SK-N-SH treated with all-trans-retinoic acid at 6 μM for 48 hours (cell line): ENCODE measurements at regions not wholly inside any gene's neighbourhood (a gene's known extent, or its start where the extent isn't known, plus 50 kb on each side); places are given as distances from the start of the nearest gene placed in this dataset.

Source experiments
- ATAC-seq: fragments of 200-7000 bp; cut with Tn5 transposase; 3 replicates; pipeline ENCODE4 v1.9.1; 2020; ENCODE audit warnings: mild to moderate bottlenecking, moderate library complexity
- ARNTL ChIP-seq: fragments of 450-650 bp; formaldehyde crosslinking; IDR thresholded peaks from 2 replicates; pipeline ENCODE4 v1.5.0; 2020; ENCODE audit warnings: low read depth, mild to moderate bottlenecking, moderate library complexity, borderline replicate concordance
- BACH2 ChIP-seq: fragments of 250-450 bp; sonication (Bioruptor Pico); IDR thresholded peaks from 2 replicates; pipeline ENCODE4 v1.9.0; 2021; ENCODE audit warnings: mild to moderate bottlenecking, borderline replicate concordance
- CSDC2 ChIP-seq: fragments of 250-450 bp; sonication (Bioruptor Pico); IDR thresholded peaks from 2 replicates; pipeline ENCODE4 v1.5.0; 2020; ENCODE audit warnings: mild to moderate bottlenecking, moderate library complexity
- CSRNP3 ChIP-seq: fragments of 250-450 bp; sonication (Bioruptor Pico); IDR thresholded peaks from 2 replicates; pipeline ENCODE4 v1.5.1; 2021; ENCODE audit warnings: mild to moderate bottlenecking, moderate library complexity
- GLIS3 ChIP-seq: fragments of 250-450 bp; sonication (Bioruptor Pico); IDR thresholded peaks from 2 replicates; pipeline ENCODE4 v1.5.0; 2020; ENCODE audit warnings: mild to moderate bottlenecking, moderate library complexity
- ISL1 ChIP-seq: fragments of 250-450 bp; sonication (Bioruptor Pico); IDR thresholded peaks from 2 replicates; pipeline ENCODE4 v2.1.2; 2022; ENCODE audit warnings: mild to moderate bottlenecking, moderate library complexity
- OSR1 ChIP-seq: fragments of 250-450 bp; sonication (Bioruptor Pico); IDR thresholded peaks from 2 replicates; pipeline ENCODE4 v1.8.0; 2022; ENCODE audit warnings: moderate library complexity, mild to moderate bottlenecking, inconsistent platforms
- PATZ1 ChIP-seq: fragments of 250-450 bp; sonication (Bioruptor Pico); IDR thresholded peaks from 2 replicates; pipeline ENCODE4 v1.8.0; 2020; ENCODE audit warnings: mild to moderate bottlenecking, moderate library complexity, borderline replicate concordance
- POU6F1 ChIP-seq: fragments of 250-450 bp; sonication (Bioruptor Pico); IDR thresholded peaks from 2 replicates; pipeline ENCODE4 v1.8.0; 2021; ENCODE audit warnings: low read depth, mild to moderate bottlenecking, moderate library complexity, borderline replicate concordance
- RARB ChIP-seq: fragments of 250-450 bp; sonication (Bioruptor Pico); IDR thresholded peaks from 2 replicates; pipeline ENCODE4 v1.8.0; 2021; ENCODE audit warnings: mild to moderate bottlenecking, moderate library complexity
- SNAI2 ChIP-seq: fragments of 250-450 bp; sonication (Bioruptor Pico); IDR thresholded peaks from 2 replicates; pipeline ENCODE4 v1.5.0; 2020; ENCODE audit warnings: mild to moderate bottlenecking, moderate library complexity
- TCF4 ChIP-seq: fragments of 250-450 bp; sonication (Bioruptor Pico); IDR thresholded peaks from 2 replicates; pipeline ENCODE4 v1.8.0; 2021; ENCODE audit warnings: mild to moderate bottlenecking, moderate library complexity, borderline replicate concordance
- TOX ChIP-seq: fragments of 250-450 bp; sonication (Bioruptor Pico); IDR thresholded peaks from 2 replicates; pipeline ENCODE4 v1.8.0; 2021; ENCODE audit warnings: mild to moderate bottlenecking, moderate library complexity, borderline replicate concordance
- TSHZ2 ChIP-seq: fragments of 250-450 bp; sonication (Bioruptor Pico); IDR thresholded peaks from 2 replicates; pipeline ENCODE4 v1.5.0; 2020; ENCODE audit warnings: mild to moderate bottlenecking, moderate library complexity
- ZC3H10 ChIP-seq: fragments of 250-450 bp; sonication (Bioruptor Pico); IDR thresholded peaks from 2 replicates; pipeline ENCODE4 v1.5.1; 2021; ENCODE audit warnings: mild to moderate bottlenecking, moderate library complexity
- ZFP3 ChIP-seq: fragments of 250-450 bp; sonication (Bioruptor Pico); IDR thresholded peaks from 2 replicates; pipeline ENCODE4 v1.5.0; 2020; ENCODE audit warnings: mild to moderate bottlenecking, moderate library complexity
- ZFP30 ChIP-seq: fragments of 450-650 bp; formaldehyde crosslinking; IDR thresholded peaks from 2 replicates; pipeline ENCODE4 v1.5.0; 2022; ENCODE audit warnings: mild to moderate bottlenecking, moderate library complexity
- ZNF565 ChIP-seq: fragments of 450-650 bp; formaldehyde crosslinking; conservative IDR thresholded peaks from 2 replicates; pipeline ENCODE4 v1.5.0; 2020; ENCODE audit warnings: low read depth, mild to moderate bottlenecking, moderate library complexity
- ZNF70 ChIP-seq: fragments of 450-650 bp; formaldehyde crosslinking; IDR thresholded peaks from 2 replicates; pipeline ENCODE4 v1.5.0; 2020; ENCODE audit warnings: mild to moderate bottlenecking, moderate library complexity
- ZNF8 ChIP-seq: fragments of 450-650 bp; formaldehyde crosslinking; IDR thresholded peaks from 2 replicates; pipeline ENCODE4 v1.5.0; 2020; ENCODE audit warnings: mild to moderate bottlenecking, moderate library complexity

GRCh38 chr2:215790523-215791421, 222.6 kb downstream of the MREG start:
- TF ChIP-seq TCF4 (CRISPR knock-in tag) (no peak), CSRNP3 (CRISPR knock-in tag) (no peak), TOX (CRISPR knock-in tag) (no peak)
- no peak for ATAC-seq

GRCh38 chr2:215787565-215788178, 225.7 kb downstream of the MREG start:
- ATAC-seq = no peak
- TF ChIP-seq POU6F1 = no peak
- no peak for TF ChIP-seq SNAI2 (CRISPR knock-in tag)
- TF ChIP-seq BACH2 = no peak
- TF ChIP-seq ZNF565 = no peak
- TF ChIP-seq ZNF70 (CRISPR knock-in tag) = no peak
- TF ChIP-seq CSRNP3 (CRISPR knock-in tag) = no peak
- no peak for TF ChIP-seq RARB (CRISPR knock-in tag)
- no peak for TF ChIP-seq TCF4 (CRISPR knock-in tag)
- TF ChIP-seq GLIS3 (CRISPR knock-in tag) = no peak
- no peak for TF ChIP-seq ZC3H10 (CRISPR knock-in tag)
- no peak for TF ChIP-seq CSDC2 (CRISPR knock-in tag)
- TF ChIP-seq TSHZ2 (CRISPR knock-in tag) = no peak
- no peak for TF ChIP-seq PATZ1 (CRISPR knock-in tag)
- TF ChIP-seq ZNF8 = no peak
- no peak for TF ChIP-seq ZFP3
- no peak for TF ChIP-seq OSR1 (CRISPR knock-in tag)
- no peak for TF ChIP-seq ZFP30 (CRISPR knock-in tag)

GRCh38 chr2:215787025-215787424, 226.3 kb downstream of the MREG start:
- ATAC-seq = no peak
- TF ChIP-seq RARB (CRISPR knock-in tag) = no peak
- TF ChIP-seq ZC3H10 (CRISPR knock-in tag) = no peak
- TF ChIP-seq TOX (CRISPR knock-in tag) = no peak
- no peak for TF ChIP-seq TSHZ2 (CRISPR knock-in tag)
- TF ChIP-seq PATZ1 (CRISPR knock-in tag) = no peak
- TF ChIP-seq ARNTL (CRISPR knock-in tag) = no peak
- TF ChIP-seq CSRNP3 (CRISPR knock-in tag) = no peak
- TF ChIP-seq ZNF565 = no peak
- TF ChIP-seq ISL1 = no peak
- no peak for TF ChIP-seq OSR1 (CRISPR knock-in tag)
